ENCODE measurements at regions not wholly inside any gene's neighbourhood (a gene's known extent, or its start where the extent isn't known, plus 50 kb on each side); places are given as distances from the start of the nearest gene placed in this dataset.

- TF ChIP-seq CTCF (IDR thresholded peaks at IDR 0.05 in 2 of 3, conservative IDR thresholded peaks at IDR 0.05 in 1 of 3; ENCODE audit: control insufficient read depth in 2 of 3, extremely low read depth in 1 of 3, insufficient read depth in 1 of 3, low read depth in 3 of 3, low read length in 3 of 3) = no peak
- TF ChIP-seq MEF2A (IDR thresholded peaks at IDR 0.05; ENCODE audit: insufficient read depth, low read depth, low read length) = no peak
- TF ChIP-seq NFYA (IDR thresholded peaks at IDR 0.05; ENCODE audit: borderline replicate concordance, low read depth, low read length) = no peak
- no peak for TF ChIP-seq HDAC6 (IDR thresholded peaks at IDR 0.05; ENCODE audit: unreplicated experiment)
- no peak for TF ChIP-seq CEBPB (IDR thresholded peaks at IDR 0.05; ENCODE audit: borderline replicate concordance in 1 of 2, low read depth in 2 of 2, low read length in 2 of 2)
- no peak for TF ChIP-seq ZZZ3 (IDR thresholded peaks at IDR 0.05; ENCODE audit: control insufficient read depth, insufficient read length, low read depth)
- TF ChIP-seq RAD21 (IDR thresholded peaks at IDR 0.05; ENCODE audit: insufficient read depth, low read depth, low read length) = no peak
- TF ChIP-seq RFX5 (IDR thresholded peaks at IDR 0.05; ENCODE audit: low read depth, low read length) = no peak
- no peak for TF ChIP-seq ZSCAN29 (IDR thresholded peaks at IDR 0.05)
- TF ChIP-seq GABPA (IDR thresholded peaks at IDR 0.05; ENCODE audit: low read depth) = no peak
- no peak for TF ChIP-seq ATF2 (IDR thresholded peaks at IDR 0.05; ENCODE audit: low read length)
- no peak for TF ChIP-seq MXI1 (IDR thresholded peaks at IDR 0.05; ENCODE audit: low read depth, low read length)
- TF ChIP-seq RCOR1 (conservative IDR thresholded peaks at IDR 0.05; ENCODE audit: low read depth, low read length) = no peak
These were observed 775.6 kb downstream of the NR2F1-AS1 start for GRCh38 chr5:92805446-92805845.

All from GM12878 (cell line).